PC-9 (cell line): ENCODE measurements at regions not wholly inside any gene's neighbourhood (a gene's known extent, or its start where the extent isn't known, plus 50 kb on each side); places are given as distances from the start of the nearest gene placed in this dataset.

Source experiments
- EZH2 ChIP-seq: fragments of 200-600 bp; sonication (generic); IDR thresholded peaks from 2 replicates; pipeline ENCODE4 v1.8.0; 2017; ENCODE audit warnings: antibody characterized with exemption, low read depth
- TF ChIP-seq, protein P1 (sequence below): fragments of 200-600 bp; sonication (generic); conservative IDR thresholded peaks from 2 replicates; pipeline ENCODE4 v1.6.1; 2017; ENCODE audit warnings: mixed run types, antibody characterized with exemption, mild to moderate bottlenecking, moderate library complexity

DNA sequence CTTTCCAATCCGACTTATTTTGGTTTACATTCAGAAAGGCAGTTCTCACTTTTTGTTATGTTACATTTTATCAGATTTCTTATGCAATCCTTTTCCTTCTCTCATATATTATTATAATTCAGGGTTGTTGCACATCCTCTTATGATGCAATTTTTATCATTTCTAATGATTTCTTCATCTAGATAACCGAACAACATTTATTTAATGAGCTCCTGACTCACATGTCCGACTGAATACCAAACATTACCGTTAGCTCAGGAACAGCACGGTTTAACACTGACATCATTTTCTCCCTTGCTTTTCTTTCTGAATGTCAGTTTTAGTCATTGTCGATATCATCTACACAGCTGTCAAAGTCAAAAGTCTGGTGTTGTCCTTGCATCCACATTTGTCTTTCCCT is 199.2 kb downstream of the BCHE start:
- no peak for TF ChIP-seq EZH2
- TF ChIP-seq, protein P1, sequence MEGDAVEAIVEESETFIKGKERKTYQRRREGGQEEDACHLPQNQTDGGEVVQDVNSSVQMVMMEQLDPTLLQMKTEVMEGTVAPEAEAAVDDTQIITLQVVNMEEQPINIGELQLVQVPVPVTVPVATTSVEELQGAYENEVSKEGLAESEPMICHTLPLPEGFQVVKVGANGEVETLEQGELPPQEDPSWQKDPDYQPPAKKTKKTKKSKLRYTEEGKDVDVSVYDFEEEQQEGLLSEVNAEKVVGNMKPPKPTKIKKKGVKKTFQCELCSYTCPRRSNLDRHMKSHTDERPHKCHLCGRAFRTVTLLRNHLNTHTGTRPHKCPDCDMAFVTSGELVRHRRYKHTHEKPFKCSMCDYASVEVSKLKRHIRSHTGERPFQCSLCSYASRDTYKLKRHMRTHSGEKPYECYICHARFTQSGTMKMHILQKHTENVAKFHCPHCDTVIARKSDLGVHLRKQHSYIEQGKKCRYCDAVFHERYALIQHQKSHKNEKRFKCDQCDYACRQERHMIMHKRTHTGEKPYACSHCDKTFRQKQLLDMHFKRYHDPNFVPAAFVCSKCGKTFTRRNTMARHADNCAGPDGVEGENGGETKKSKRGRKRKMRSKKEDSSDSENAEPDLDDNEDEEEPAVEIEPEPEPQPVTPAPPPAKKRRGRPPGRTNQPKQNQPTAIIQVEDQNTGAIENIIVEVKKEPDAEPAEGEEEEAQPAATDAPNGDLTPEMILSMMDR, result no peak
